GM19468 (cell line): ENCODE measurements at regions not wholly inside any gene's neighbourhood (a gene's known extent, or its start where the extent isn't known, plus 50 kb on each side); places are given as distances from the start of the nearest gene placed in this dataset.
A peak's percentile ranks its signal among the peaks of the same experiment; 100 is the strongest.
"Not testable (repeated sequence)": the region's sequence is repeated elsewhere in the genome, so short reads cannot be mapped to it uniquely, and the experiment has no call there.

ENCODE experiments used
- ATAC-seq: cut with Tn5 transposase; IDR thresholded peaks from one replicate; pipeline ENCODE4 v1.9.1; 2021; ENCODE audit warnings: mild to moderate bottlenecking, moderate library complexity, moderate number of reproducible peaks; ENCODE audit not compliant: unreplicated experiment; ENCODE audit errors: extremely low read depth

GRCh38 chr6:132114201-132114825 is 163.1 kb upstream of the CCN2 start:
- no peak for ATAC-seq

GRCh38 chr6:132109752-132110151 is 158.6 kb upstream of the CCN2 start:
- ATAC-seq, result not testable (repeated sequence)

- no peak for ATAC-seq
Observed at GRCh38 chr6:132107896-132108295, 156.7 kb upstream of the CCN2 start.

- ATAC-seq, result no peak
Observed at GRCh38 chr6:132101535-132101934, 150.4 kb upstream of the CCN2 start.

GRCh38 chr6:132100388-132100990 is 149.3 kb upstream of the CCN2 start:
- no peak for ATAC-seq

GRCh38 chr6:132096996-132097395 is 145.8 kb upstream of the CCN2 start:
- no peak for ATAC-seq

GRCh38 chr6:132096245-132096644 is 145.1 kb upstream of the CCN2 start:
- ATAC-seq, result no peak

GRCh38 chr6:132089173-132089572 is 138.0 kb upstream of the CCN2 start:
- no peak for ATAC-seq

GRCh38 chr6:132088150-132088549 is 137.0 kb upstream of the CCN2 start:
- no peak for ATAC-seq

GRCh38 chr6:132087391-132087790 is 136.2 kb upstream of the CCN2 start:
- ATAC-seq, result no peak

- no peak for ATAC-seq
Observed at GRCh38 chr6:132085731-132086130, 134.6 kb upstream of the CCN2 start.

- ATAC-seq, result peak; percentile 60
Observed at GRCh38 chr6:132084811-132085509, 133.8 kb upstream of the CCN2 start.

GRCh38 chr6:132082421-132082820 is 131.2 kb upstream of the CCN2 start:
- no peak for ATAC-seq

GRCh38 chr6:132081338-132081737 is 130.2 kb upstream of the CCN2 start:
- ATAC-seq, result no peak

- no peak for ATAC-seq
Observed at GRCh38 chr6:132079286-132079685, 128.1 kb upstream of the CCN2 start.

GRCh38 chr6:132076452-132076851 is 125.3 kb upstream of the CCN2 start:
- ATAC-seq, result no peak

GRCh38 chr6:132072831-132073230 is 121.7 kb upstream of the CCN2 start:
- no peak for ATAC-seq

- ATAC-seq, result no peak
Observed at GRCh38 chr6:132072271-132072670, 121.1 kb upstream of the CCN2 start.

GRCh38 chr6:132070356-132070755 is 119.2 kb upstream of the CCN2 start:
- ATAC-seq, result no peak

GRCh38 chr6:132068766-132069165 is 117.6 kb upstream of the CCN2 start:
- ATAC-seq, result no peak

- no peak for ATAC-seq
Observed at GRCh38 chr6:132067286-132067685, 116.1 kb upstream of the CCN2 start.

GRCh38 chr6:132065556-132065955 is 114.4 kb upstream of the CCN2 start:
- no peak for ATAC-seq
